Esophagus (tissue), 2 donors: ENCODE measurements at regions not wholly inside any gene's neighbourhood (a gene's known extent, or its start where the extent isn't known, plus 50 kb on each side); places are given as distances from the start of the nearest gene placed in this dataset.

Source experiments
- H3K27ac ChIP-seq, 2 donors: one replicate each; pipeline ENCODE4 v1.5.1; 2013; ENCODE audit warnings: low read depth in 2 of 2, mild to moderate bottlenecking in 2 of 2, inconsistent platforms in 1 of 2, low read length in 1 of 2, moderate library complexity in 1 of 2
- H3K27me3 ChIP-seq, 2 donors: one replicate each; pipeline ENCODE4 v1.6.1; 2013; ENCODE audit warnings: low read length in 2 of 2, control low read depth in 1 of 2, mild to moderate bottlenecking in 1 of 2; ENCODE audit not compliant: insufficient read depth in 2 of 2, control insufficient read depth in 1 of 2
- H3K36me3 ChIP-seq, 2 donors: one replicate each; pipeline ENCODE4 v1.6.1; 2013; ENCODE audit warnings: low read length in 1 of 2; ENCODE audit not compliant: control insufficient read depth in 2 of 2, insufficient read depth in 2 of 2
- H3K4me1 ChIP-seq, 2 donors: one replicate each; pipeline ENCODE4 v1.6.1; 2013; ENCODE audit warnings: low read length in 1 of 2; ENCODE audit not compliant: control insufficient read depth in 2 of 2, insufficient read depth in 2 of 2
- H3K4me3 ChIP-seq, 2 donors: one replicate each; pipeline ENCODE4 v1.5.1; 2013; ENCODE audit warnings: low read length in 2 of 2, mild to moderate bottlenecking in 2 of 2, low read depth in 1 of 2, moderate library complexity in 1 of 2
- H3K9me3 ChIP-seq, 2 donors: one replicate each; pipeline ENCODE4 v1.6.1; 2013; ENCODE audit warnings: mild to moderate bottlenecking in 2 of 2, low read depth in 1 of 2, low read length in 1 of 2, moderate library complexity in 1 of 2; ENCODE audit not compliant: control insufficient read depth in 2 of 2, insufficient read depth in 1 of 2
- WGBS, 2 donors: extraction: QIAGEN DNeasy Blood & Tissue Kit; methylation state at CpG; one replicate each; pipeline ENCODE4 v1.1.7; 2013; 5-methylcytosine and 5-hydroxymethylcytosine counted together
- donor health status: healthy with polysubstance abuse.
- donor health status: Bipolar disorder and iron deficiency.

DNA sequence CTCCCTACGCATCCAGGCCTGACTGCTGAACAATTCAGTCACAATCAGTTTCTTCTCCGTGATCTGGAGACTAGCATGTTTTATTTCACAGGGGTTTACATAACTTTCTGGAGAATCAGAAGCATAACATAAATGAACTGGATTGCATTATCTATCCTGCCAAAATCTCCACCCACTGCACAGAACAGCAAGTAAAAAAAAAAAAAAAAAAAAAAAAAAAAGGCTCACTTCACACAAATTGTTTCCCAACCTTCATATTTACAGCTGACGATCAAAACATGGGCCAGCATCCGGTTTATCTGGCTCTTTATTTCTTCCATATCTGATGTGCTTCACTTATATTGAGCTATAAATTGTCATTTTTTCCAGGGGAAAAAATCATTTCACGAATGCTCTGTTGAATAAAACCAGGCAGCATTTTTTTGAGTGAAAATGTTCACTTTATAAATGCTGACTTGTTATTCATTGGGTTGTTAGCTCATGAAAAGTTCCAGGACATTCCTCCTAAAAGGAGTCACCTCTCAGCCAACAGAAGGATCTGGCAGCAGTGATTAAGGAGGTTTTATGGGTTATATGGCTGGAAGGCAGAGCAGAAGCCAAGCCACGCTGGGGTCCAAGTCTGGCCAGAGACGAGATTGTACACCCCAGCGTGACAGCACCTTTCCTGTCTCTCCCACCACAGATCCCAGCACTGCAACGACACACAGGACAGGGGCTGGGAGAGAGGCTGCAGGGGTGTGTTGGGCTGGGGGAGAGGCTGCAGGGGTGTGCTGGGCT lies 51.2 kb upstream of the GLI2 start:
- Histone ChIP-seq H3K27ac (no peak overlapping the region), H3K4me3 (no peak overlapping the region), H3K4me1 (no peaks in the 10 kb centered on the region), H3K27me3 (no peaks in the 10 kb centered on the region), H3K36me3 (no peaks in the 10 kb centered on the region), H3K9me3 (no peaks in the 10 kb centered on the region)
- WGBS, 2 donors = 66 to 68% methylated on average over 9 of the region's 9 CpGs

DNA sequence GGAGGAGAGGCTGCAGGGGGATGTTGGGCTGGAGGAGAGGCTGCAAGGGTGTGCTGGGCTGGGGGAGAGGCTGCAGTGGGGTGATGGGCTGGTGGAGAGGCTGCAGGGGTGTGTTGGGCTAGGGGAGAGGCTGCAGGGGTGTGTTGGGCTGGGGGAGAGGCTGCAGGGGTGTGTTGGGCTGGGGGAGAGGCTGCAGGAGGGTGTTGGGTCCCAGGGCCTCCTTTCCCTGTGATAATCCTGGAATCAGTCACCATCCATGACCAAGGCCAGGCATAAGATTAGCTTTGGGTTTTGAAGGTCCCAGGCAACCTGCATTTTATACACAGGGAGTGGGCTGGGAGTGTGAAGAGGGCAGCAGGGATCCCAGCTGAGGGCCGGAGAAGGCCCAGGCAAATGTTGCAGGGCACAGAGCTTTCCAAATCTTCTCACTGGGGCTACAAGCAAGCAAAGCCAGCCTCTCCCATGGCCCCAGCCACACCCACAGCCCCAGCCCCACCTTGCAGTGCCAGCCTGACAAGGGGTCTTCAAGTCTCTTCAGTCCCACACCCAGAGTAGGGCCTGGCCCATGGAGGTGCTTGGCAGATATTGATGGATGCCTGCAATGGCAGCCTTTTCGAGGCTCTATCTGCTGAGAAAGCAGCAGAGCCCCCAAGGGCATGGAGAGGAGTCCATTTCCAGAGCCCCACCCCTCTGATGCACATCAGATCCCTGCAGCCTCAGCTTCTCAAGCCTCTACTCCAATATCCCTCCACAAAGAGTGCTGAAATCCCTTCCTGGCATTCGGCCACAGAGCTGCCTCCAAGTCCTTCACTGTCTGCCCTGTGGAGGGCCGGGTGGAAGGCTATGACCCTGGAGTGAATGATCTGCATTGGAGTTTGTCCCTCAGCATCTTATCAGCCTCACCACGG lies 50.3 kb upstream of the GLI2 start:
- 48 to 52% methylated on average over 5 of the region's 5 CpGs for WGBS, 2 donors
- no peaks in the 10 kb centered on the region for H3K27me3 ChIP-seq
- no peaks in the 10 kb centered on the region for H3K9me3 ChIP-seq
- no peaks in the 10 kb centered on the region for H3K36me3 ChIP-seq
- no peak overlapping the region for H3K4me3 ChIP-seq
- H3K4me1 ChIP-seq = no peaks in the 10 kb centered on the region
- no peak overlapping the region for H3K27ac ChIP-seq
